ENCODE measurements at regions not wholly inside any gene's neighbourhood (a gene's known extent, or its start where the extent isn't known, plus 50 kb on each side); places are given as distances from the start of the nearest gene placed in this dataset.
A peak's percentile ranks its signal among the peaks of the same experiment; 100 is the strongest.
"Not testable (repeated sequence)": the region's sequence is repeated elsewhere in the genome, so short reads cannot be mapped to it uniquely, and the experiment has no call there.

- no peak for DNase-seq (ENCODE audit: low spot score)
Observed at GRCh38 chr5:99019254-99019653, 90.4 kb upstream of the CHD1 start.

GRCh38 chr5:99010294-99010693 is 81.5 kb upstream of the CHD1 start:
- DNase-seq (ENCODE audit: low spot score): no peak

GRCh38 chr5:99008009-99008408 is 79.2 kb upstream of the CHD1 start:
- not testable (repeated sequence) for DNase-seq (ENCODE audit: low spot score)

- DNase-seq (ENCODE audit: low spot score): no peak
Observed at GRCh38 chr5:99005506-99005905, 76.7 kb upstream of the CHD1 start.

GRCh38 chr5:99004960-99005359 is 76.2 kb upstream of the CHD1 start:
- no peak for DNase-seq (ENCODE audit: low spot score)

GRCh38 chr5:99000876-99001275 is 72.1 kb upstream of the CHD1 start:
- no peak for DNase-seq (ENCODE audit: low spot score)

- no peak for DNase-seq (ENCODE audit: low spot score)
Observed at GRCh38 chr5:99000221-99000620, 71.4 kb upstream of the CHD1 start.

- DNase-seq (ENCODE audit: low spot score): no peak
Observed at GRCh38 chr5:98999631-99000030, 70.8 kb upstream of the CHD1 start.

- peak; percentile 25 for DNase-seq (ENCODE audit: low spot score)
Observed at GRCh38 chr5:98997000-98997399, 68.2 kb upstream of the CHD1 start.

GRCh38 chr5:98994611-98995010 is 65.8 kb upstream of the CHD1 start:
- DNase-seq (ENCODE audit: low spot score): no peak

- no peak for DNase-seq (ENCODE audit: low spot score)
Observed at GRCh38 chr5:98993512-98993911, 64.7 kb upstream of the CHD1 start.

GRCh38 chr5:98992552-98992951 is 63.7 kb upstream of the CHD1 start:
- DNase-seq (ENCODE audit: low spot score): no peak

GRCh38 chr5:98989727-98990126 is 60.9 kb upstream of the CHD1 start:
- DNase-seq (ENCODE audit: low spot score): no peak

GRCh38 chr5:98986587-98986986 is 57.8 kb upstream of the CHD1 start:
- DNase-seq (ENCODE audit: low spot score): no peak

GRCh38 chr5:98982880-98983279 is 54.1 kb upstream of the CHD1 start:
- DNase-seq (ENCODE audit: low spot score): no peak

All from A172 (cell line).